H1 (cell line): ENCODE measurements at regions not wholly inside any gene's neighbourhood (a gene's known extent, or its start where the extent isn't known, plus 50 kb on each side); places are given as distances from the start of the nearest gene placed in this dataset.

ENCODE experiments used
- CTCF ChIA-PET: fragments of 300-600 bp; sonication (Branson Sonifier 250); formaldehyde crosslinking; loops from one replicate; lab custom pipeline; 2021; ENCODE audit not compliant: partially characterized antibody; lab: Charles Lee
- POLR2A ChIA-PET: fragments of 300-600 bp; sonication (Branson Sonifier 250); formaldehyde crosslinking; loops from one replicate; lab custom pipeline; 2021; ENCODE audit warnings: inconsistent platforms; ENCODE audit not compliant: partially characterized antibody; lab: Charles Lee
- DNase-seq, 2 experiments: peaks; one replicate each; pipeline versions ENCODE4 v3.0.0 to v3.0.0-alpha.2; 2010 to 2022; ENCODE audit warnings: low spot score in 2 of 2, low read depth in 1 of 2, mixed read lengths in 1 of 2
- FAIRE-seq: peaks from 2 replicates; lab custom pipeline; 2011; peaks lifted over from hg19 to GRCh38; lab: Jason Lieb, UNC
- H2AFZ ChIP-seq: 2 replicates; pipeline ENCODE4 v1.8.1; 2012; ENCODE audit warnings: low read length, inconsistent platforms
- H2AK5ac ChIP-seq: 2 replicates; pipeline ENCODE4 v1.6.1; 2013; ENCODE audit warnings: low read depth, low read length
- H2BK120ac ChIP-seq: replicated peaks from 2 replicates; pipeline ENCODE3; 2013; ENCODE audit warnings: low read depth, low read length, inconsistent platforms
- H2BK12ac ChIP-seq: 2 replicates; pipeline ENCODE4 v1.6.1; 2013; ENCODE audit warnings: low read depth, low read length
- H2BK15ac ChIP-seq: 2 replicates; pipeline ENCODE4 v1.6.1; 2013; ENCODE audit warnings: low read length
- H2BK20ac ChIP-seq: 2 replicates; pipeline ENCODE4 v1.6.1; 2013; ENCODE audit warnings: low read length
- H2BK5ac ChIP-seq: 2 replicates; pipeline ENCODE4 v1.6.1; 2013; ENCODE audit warnings: low read depth, low read length
- H3K14ac ChIP-seq: 2 replicates; pipeline ENCODE4 v1.6.1; 2013; ENCODE audit warnings: inconsistent platforms; ENCODE audit not compliant: insufficient read length
- H3K18ac ChIP-seq: 2 replicates; pipeline ENCODE4 v1.6.1; 2013; ENCODE audit warnings: low read length; ENCODE audit errors: extremely low read depth
- H3K23ac ChIP-seq: 2 replicates; pipeline ENCODE4 v1.6.1; 2013; ENCODE audit warnings: inconsistent platforms; ENCODE audit not compliant: insufficient read length
- H3K23me2 ChIP-seq: 2 replicates; pipeline ENCODE4 v1.6.1; 2013; ENCODE audit warnings: low read depth, low read length
- H3K27ac ChIP-seq: 2 replicates; pipeline ENCODE4 v1.6.1; 2011; ENCODE audit warnings: low read depth, low read length, inconsistent platforms
- H3K27me3 ChIP-seq, 4 experiments: replicated peaks in 1 of 4; 1 replicate in 1 of 4; 2 replicates in 3 of 4; pipeline versions ENCODE4 v1.6.1 to v1.8.1; 2011 to 2013; ENCODE audit warnings: low read length in 3 of 4, mild to moderate bottlenecking in 3 of 4, inconsistent platforms in 2 of 4, mixed read lengths in 2 of 4, moderate library complexity in 1 of 4; ENCODE audit not compliant: control insufficient read depth in 3 of 4, insufficient read depth in 3 of 4; ENCODE audit errors: extremely low read depth in 1 of 4
- H3K36me3 ChIP-seq, 4 experiments: 2 replicates each; pipeline versions ENCODE4 v1.6.1 to v1.8.1; 2011 to 2013; ENCODE audit warnings: mild to moderate bottlenecking in 4 of 4, low read length in 3 of 4, moderate library complexity in 2 of 4, control low read depth in 1 of 4, inconsistent platforms in 1 of 4; ENCODE audit not compliant: insufficient read depth in 4 of 4, control insufficient read depth in 2 of 4
- H3K4ac ChIP-seq: replicated peaks from 2 replicates; pipeline ENCODE3; 2013; ENCODE audit warnings: low read length, low read depth, mixed read lengths, inconsistent platforms; ENCODE audit not compliant: insufficient read length
- H3K4me1 ChIP-seq, 4 experiments: replicated peaks in 1 of 4; 1 replicate in 1 of 4; 2 replicates in 3 of 4; pipeline versions ENCODE4 v1.6.1 to v1.8.1; 2011 to 2013; ENCODE audit warnings: low read length in 3 of 4, inconsistent platforms in 2 of 4, mixed read lengths in 1 of 4; ENCODE audit not compliant: insufficient read depth in 4 of 4, control insufficient read depth in 3 of 4
- H3K4me2 ChIP-seq, 2 experiments: 2 replicates each; pipeline versions ENCODE4 v1.6.1 to v1.8.1; 2011 to 2013; ENCODE audit warnings: low read depth in 2 of 2, low read length in 2 of 2, control low read depth in 1 of 2, inconsistent platforms in 1 of 2, mild to moderate bottlenecking in 1 of 2; ENCODE audit not compliant: insufficient read depth in 1 of 2
- H3K4me3 ChIP-seq, 4 experiments: fragments of 200-600, 300-600 bp in 1 of 4; sonication (generic), shearing (Covaris generic), sonication (Bioruptor Twin) in 1 of 4; 2 replicates each; pipeline versions ENCODE4 v1.5.1 to v1.8.1; 2011 to 2016; ENCODE audit warnings: low read length in 4 of 4, low read depth in 3 of 4, control low read depth in 2 of 4, inconsistent platforms in 2 of 4, mild to moderate bottlenecking in 2 of 4, mixed read lengths in 1 of 4, moderate library complexity in 1 of 4; ENCODE audit not compliant: insufficient read depth in 2 of 4; ENCODE audit errors: extremely low read depth in 1 of 4
- H3K56ac ChIP-seq: replicated peaks from 2 replicates; pipeline ENCODE3; 2013; ENCODE audit warnings: low read depth, mild to moderate bottlenecking, mixed read lengths, low read length, inconsistent platforms; ENCODE audit not compliant: insufficient read length
- H3K79me1 ChIP-seq: 2 replicates; pipeline ENCODE4 v1.6.1; 2013; ENCODE audit warnings: low read depth, low read length, control low read depth
- H3K79me2 ChIP-seq, 2 experiments: 2 replicates each; pipeline versions ENCODE4 v1.6.1 to v1.8.1; 2012 to 2013; ENCODE audit warnings: low read length in 2 of 2, mild to moderate bottlenecking in 2 of 2, inconsistent platforms in 1 of 2; ENCODE audit not compliant: insufficient read depth in 2 of 2, control insufficient read depth in 1 of 2
- H3K9ac ChIP-seq, 4 experiments: replicated peaks in 1 of 4; 1 replicate in 1 of 4; 2 replicates in 3 of 4; pipeline versions ENCODE4 v1.6.1 to v1.8.1; 2011 to 2013; ENCODE audit warnings: low read depth in 3 of 4, low read length in 3 of 4, control low read depth in 2 of 4, mild to moderate bottlenecking in 2 of 4, moderate library complexity in 2 of 4, inconsistent platforms in 1 of 4; ENCODE audit errors: extremely low read depth in 1 of 4
- H3K9me3 ChIP-seq, 2 experiments: 2 replicates each; pipeline versions ENCODE4 v1.6.1 to v1.8.1; 2012 to 2013; ENCODE audit warnings: mild to moderate bottlenecking in 2 of 2, moderate library complexity in 2 of 2, control low read depth in 1 of 2, inconsistent platforms in 1 of 2, low read depth in 1 of 2, low read length in 1 of 2, mixed read lengths in 1 of 2; ENCODE audit not compliant: insufficient read depth in 2 of 2
- H4K20me1 ChIP-seq, 2 experiments: replicated peaks in 1 of 2; 2 replicates each; pipeline versions ENCODE3 to v1.8.1; 2011 to 2013; ENCODE audit warnings: inconsistent platforms in 2 of 2, low read length in 2 of 2, mild to moderate bottlenecking in 1 of 2; ENCODE audit not compliant: insufficient read depth in 2 of 2, control insufficient read depth in 1 of 2
- H4K5ac ChIP-seq: 2 replicates; pipeline ENCODE4 v1.6.1; 2013; ENCODE audit warnings: low read length, low read depth, mixed read lengths, inconsistent platforms; ENCODE audit not compliant: insufficient read length
- H4K8ac ChIP-seq: 2 replicates; pipeline ENCODE4 v1.8.0; 2013; ENCODE audit warnings: mild to moderate bottlenecking, moderate library complexity, low read length, inconsistent platforms; ENCODE audit not compliant: insufficient read depth; ENCODE audit errors: extremely low read depth
- H4K91ac ChIP-seq: replicated peaks from 2 replicates; pipeline ENCODE3; 2013; ENCODE audit warnings: low read length, mixed read lengths, inconsistent platforms; ENCODE audit not compliant: insufficient read length
- CREB1 ChIP-seq: IDR thresholded peaks from 2 replicates; pipeline ENCODE4 v1.6.1; 2012; ENCODE audit warnings: inconsistent platforms
- GTF2F1 ChIP-seq: IDR thresholded peaks from 2 replicates; pipeline ENCODE4 v1.6.1; 2012; ENCODE audit warnings: low read depth, low read length, improper control_type of control experiment, borderline replicate concordance
- PHF8 ChIP-seq: fragments of 200-600 bp; sonication (generic); conservative IDR thresholded peaks from 2 replicates; pipeline ENCODE4 v1.7.1; 2012; ENCODE audit warnings: low read depth, mild to moderate bottlenecking, inconsistent platforms, low read length, moderate library complexity
- RAD21 ChIP-seq, 2 experiments: IDR thresholded peaks in 1 of 2; conservative IDR thresholded peaks in 1 of 2; 2 replicates each; pipeline ENCODE4 v1.6.1; 2011; ENCODE audit warnings: low read depth in 2 of 2, low read length in 2 of 2, improper control_type of control experiment in 1 of 2, inconsistent platforms in 1 of 2, mild to moderate bottlenecking in 1 of 2, moderate library complexity in 1 of 2
- RNF2 ChIP-seq: fragments of 200-900, 300-1000 bp; sonication (generic); IDR thresholded peaks from 2 replicates; pipeline ENCODE4 v1.7.1; 2016; ENCODE audit warnings: borderline replicate concordance, low read depth, mild to moderate bottlenecking, antibody characterized with exemption, low read length; ENCODE audit not compliant: poor library complexity, severe bottlenecking; ENCODE audit errors: missing control alignments
- SP2 ChIP-seq: IDR thresholded peaks from 2 replicates; pipeline ENCODE4 v1.6.1; 2012; ENCODE audit warnings: mild to moderate bottlenecking, low read length, inconsistent platforms
- WGBS, 2 experiments: shearing (Covaris generic) in 1 of 2; methylation state at CpG; one replicate each; pipeline versions ENCODE4 v1.1.6 to v1.1.7; 2013 to 2015; ENCODE audit warnings: low lambda C conversion rate in 2 of 2, mixed read lengths in 2 of 2, inconsistent platforms in 1 of 2, low coverage in 1 of 2, missing lambda C conversion rate in 1 of 2; ENCODE audit not compliant: insufficient replicate concordance in 2 of 2, insufficient coverage in 1 of 2, insufficient read length in 1 of 2; ENCODE audit errors: extremely low coverage in 1 of 2, missing lambda C conversion rate in 1 of 2; 5-methylcytosine and 5-hydroxymethylcytosine counted together

DNA sequence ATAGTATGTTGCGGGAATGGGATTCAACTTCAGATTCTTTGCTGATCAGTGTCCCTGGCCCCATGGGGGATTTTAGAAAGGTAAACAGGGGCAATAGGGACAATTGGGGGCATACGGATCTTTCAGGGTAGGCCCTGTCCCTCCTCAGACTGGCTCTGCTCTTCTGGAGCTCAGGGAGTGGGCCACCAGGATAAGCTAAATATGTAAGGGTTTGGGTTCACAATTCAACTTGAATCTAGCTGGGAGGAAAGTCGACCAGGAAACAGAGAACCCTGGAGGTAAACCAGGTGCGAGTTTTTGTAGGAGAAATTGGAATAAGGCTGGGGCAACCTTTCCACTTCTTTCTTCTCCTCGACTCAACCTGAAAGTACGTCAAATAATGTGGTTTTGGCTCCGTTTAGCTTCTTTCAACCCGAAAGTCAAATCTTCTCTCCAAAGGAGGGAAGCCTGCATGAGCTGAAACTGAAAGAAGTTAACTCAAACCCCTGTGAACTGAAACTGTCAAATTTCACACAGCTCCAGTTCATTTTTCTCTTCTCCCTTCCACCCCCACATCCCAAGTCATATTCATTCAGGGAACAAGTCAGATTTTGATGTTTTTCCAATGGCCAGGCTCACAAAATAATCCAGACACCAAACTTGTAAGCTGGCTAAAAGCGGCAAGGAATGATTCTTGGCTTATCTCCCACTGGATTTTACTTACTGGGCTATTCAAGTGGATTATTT lies 278.2 kb downstream of the CLIC5 start:
- Histone ChIP-seq H4K5ac (no peak overlapping the region), H2BK15ac (no peak overlapping the region), H3K9me3 (no peaks in the 10 kb centered on the region), H2BK5ac (no peak overlapping the region), H2AK5ac (no peak overlapping the region), H4K8ac (no peak overlapping the region), H3K23ac (no peak overlapping the region), H3K4me2 (no peak overlapping the region), H3K79me1 (no peaks in the 10 kb centered on the region), H3K4ac (no peak overlapping the region), H3K27ac (no peak overlapping the region), H3K4me1 (no peaks in the 10 kb centered on the region), H3K27me3 (no peaks in the 10 kb centered on the region), H2AFZ (0 out of 2 replicates have a peak overlapping the region, but pooled peaks have one; percentile 22), H3K14ac (no peak overlapping the region), H3K18ac (no peak overlapping the region), H3K4me3 (no peak overlapping the region), H4K91ac (no peak overlapping the region), H3K36me3 (no peaks in the 10 kb centered on the region), H2BK20ac (no peak overlapping the region), H2BK120ac (no peak overlapping the region), H4K20me1 (no peaks in the 10 kb centered on the region)
- DNase-seq (no peak), FAIRE-seq (no peak)
- WGBS, 2 experiments = 78% methylated on average over 9 of the region's 9 CpGs; no CpG with 5 or more reads in 1 of the 2 experiments
- ChIA-PET CTCF (interaction anchor here (1.0 to 1.6 kb wide), 3 partner anchors 16 to 189 kb away, joined by 3 to 4 read pairs (median 3); no protein-coding TSS in a partner anchor), POLR2A (no interaction called here)
- no peak for TF ChIP-seq RNF2
- no peak for TF ChIP-seq GTF2F1
- no peak for TF ChIP-seq RAD21 (IDR thresholded peaks at IDR 0.05 in 1 of 2, conservative IDR thresholded peaks at IDR 0.05 in 1 of 2; ENCODE audit: low read depth in 2 of 2, low read length in 2 of 2)
- no peak for TF ChIP-seq SP2
- TF ChIP-seq CREB1 = no peak
- no peak for TF ChIP-seq PHF8
- TF ChIP-seq, all 59 proteins: peak for 0
- Histone ChIP-seq H3K79me2 (no peaks in the 10 kb centered on the region), H2BK12ac (no peak overlapping the region), H3K23me2 (no peaks in the 10 kb centered on the region), H3K9ac (no peak overlapping the region), H3K56ac (no peak overlapping the region)
